Vagina (tissue), 2 donors: ENCODE measurements at regions not wholly inside any gene's neighbourhood (a gene's known extent, or its start where the extent isn't known, plus 50 kb on each side); places are given as distances from the start of the nearest gene placed in this dataset.

ENCODE experiments used
- DNase-seq, 2 donors: peaks; one replicate each; pipeline ENCODE4 v3.0.0-alpha.2; 2017; ENCODE audit errors: extremely low spot score in 2 of 2
- H3K27ac ChIP-seq: fragments of 200-600 bp; sonication (generic); one replicate; pipeline ENCODE4 v1.5.1; 2019
- H3K27me3 ChIP-seq: fragments of 200-600 bp; sonication (generic); one replicate; pipeline ENCODE4 v1.5.1; 2019
- H3K36me3 ChIP-seq, 2 donors: fragments of 200-600 bp; sonication (generic); one replicate each; pipeline ENCODE4 v1.5.1; 2017 to 2019
- H3K4me1 ChIP-seq: fragments of 200-600 bp; sonication (generic); one replicate; pipeline ENCODE4 v1.5.1; 2019
- H3K4me3 ChIP-seq, 2 donors: fragments of 200-600 bp; sonication (generic); 1 replicate in 1 of 2; 2 replicates in 1 of 2; pipeline ENCODE4 v1.5.1; 2016 to 2019
- H3K9me3 ChIP-seq: fragments of 200-600 bp; sonication (generic); one replicate; pipeline ENCODE4 v1.5.1; 2019
- POLR2A ChIP-seq, 2 donors: fragments of 450-650 bp; IDR thresholded peaks; one replicate each; pipeline ENCODE4 v1.6.1; 2017; ENCODE audit warnings: antibody characterized with exemption in 2 of 2, mild to moderate bottlenecking in 2 of 2, moderate library complexity in 2 of 2
- POLR2AphosphoS5 ChIP-seq, 2 donors: sonication (generic); formaldehyde crosslinking; IDR thresholded peaks; one replicate each; pipeline ENCODE4 v1.9.0; 2017; ENCODE audit warnings: antibody characterized with exemption in 2 of 2, mild to moderate bottlenecking in 2 of 2, low read depth in 1 of 2; ENCODE audit not compliant: insufficient read depth in 1 of 2
- intact Hi-C: fragments of 100-400 bp; cut with DNase I; formaldehyde crosslinking; loops from one replicate; pipeline ENCODE4 v1.15.1; 2023
- TF ChIP-seq, protein P1 (sequence below), 3 experiments: fragments of 450-650 bp in 2 of 3; fragments of 200-600 bp in 1 of 3; sonication (generic) in 1 of 3; IDR thresholded peaks; one replicate each; pipeline ENCODE4 v1.5.1; 2017 to 2019; ENCODE audit warnings: antibody characterized with exemption in 3 of 3, mild to moderate bottlenecking in 2 of 3, moderate library complexity in 2 of 3

DNA sequence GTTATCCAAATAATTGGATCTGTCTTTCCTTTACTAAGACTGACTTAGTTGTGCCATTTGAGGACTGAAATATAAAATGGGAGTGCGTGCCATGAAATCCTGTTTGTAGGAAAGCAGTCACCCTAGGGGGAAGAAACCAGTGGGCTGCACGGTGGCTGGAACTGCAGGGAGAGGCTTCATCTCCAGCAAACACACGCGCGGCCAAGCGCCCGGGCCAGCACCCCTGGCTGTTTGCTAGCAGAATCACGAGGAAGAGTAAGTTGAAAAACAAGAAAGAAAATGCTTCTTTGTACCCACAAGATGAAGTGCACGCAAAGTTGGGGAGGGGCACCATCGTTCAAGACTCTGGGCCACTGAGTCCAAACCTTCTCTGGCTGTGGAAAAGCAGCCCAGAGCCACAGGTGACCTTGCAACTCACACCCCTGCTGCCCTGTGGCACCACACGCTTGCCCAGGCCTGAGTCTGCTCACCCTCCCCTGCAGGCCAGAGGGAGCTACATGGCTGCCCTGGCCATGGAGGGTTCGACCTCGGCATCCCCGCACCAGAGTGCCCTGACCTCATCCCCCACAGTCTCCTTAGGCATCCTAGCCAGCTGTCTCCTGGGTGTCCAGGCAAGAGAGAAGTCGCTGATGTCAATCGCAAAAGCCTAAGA lies 55.2 kb downstream of the IRX2 start:
- Histone ChIP-seq H3K4me3 (no peak overlapping the region), H3K4me1 (no peaks in the 10 kb centered on the region), H3K9me3 (no peaks in the 10 kb centered on the region), H3K36me3 (no peaks in the 10 kb centered on the region), H3K27ac (no peak overlapping the region), H3K27me3 (no peaks in the 10 kb centered on the region)
- intact Hi-C loops, result no loop called here
- TF ChIP-seq POLR2A (IDR thresholded peaks at IDR 0.05) (no peak), POLR2AphosphoS5 (IDR thresholded peaks at IDR 0.05; ENCODE audit: insufficient read depth in 1 of 2, low read depth in 1 of 2) (no peak)
- TF ChIP-seq, protein P1, sequence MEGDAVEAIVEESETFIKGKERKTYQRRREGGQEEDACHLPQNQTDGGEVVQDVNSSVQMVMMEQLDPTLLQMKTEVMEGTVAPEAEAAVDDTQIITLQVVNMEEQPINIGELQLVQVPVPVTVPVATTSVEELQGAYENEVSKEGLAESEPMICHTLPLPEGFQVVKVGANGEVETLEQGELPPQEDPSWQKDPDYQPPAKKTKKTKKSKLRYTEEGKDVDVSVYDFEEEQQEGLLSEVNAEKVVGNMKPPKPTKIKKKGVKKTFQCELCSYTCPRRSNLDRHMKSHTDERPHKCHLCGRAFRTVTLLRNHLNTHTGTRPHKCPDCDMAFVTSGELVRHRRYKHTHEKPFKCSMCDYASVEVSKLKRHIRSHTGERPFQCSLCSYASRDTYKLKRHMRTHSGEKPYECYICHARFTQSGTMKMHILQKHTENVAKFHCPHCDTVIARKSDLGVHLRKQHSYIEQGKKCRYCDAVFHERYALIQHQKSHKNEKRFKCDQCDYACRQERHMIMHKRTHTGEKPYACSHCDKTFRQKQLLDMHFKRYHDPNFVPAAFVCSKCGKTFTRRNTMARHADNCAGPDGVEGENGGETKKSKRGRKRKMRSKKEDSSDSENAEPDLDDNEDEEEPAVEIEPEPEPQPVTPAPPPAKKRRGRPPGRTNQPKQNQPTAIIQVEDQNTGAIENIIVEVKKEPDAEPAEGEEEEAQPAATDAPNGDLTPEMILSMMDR (IDR thresholded peaks at IDR 0.05), result no peak
- no peak for DNase-seq

DNA sequence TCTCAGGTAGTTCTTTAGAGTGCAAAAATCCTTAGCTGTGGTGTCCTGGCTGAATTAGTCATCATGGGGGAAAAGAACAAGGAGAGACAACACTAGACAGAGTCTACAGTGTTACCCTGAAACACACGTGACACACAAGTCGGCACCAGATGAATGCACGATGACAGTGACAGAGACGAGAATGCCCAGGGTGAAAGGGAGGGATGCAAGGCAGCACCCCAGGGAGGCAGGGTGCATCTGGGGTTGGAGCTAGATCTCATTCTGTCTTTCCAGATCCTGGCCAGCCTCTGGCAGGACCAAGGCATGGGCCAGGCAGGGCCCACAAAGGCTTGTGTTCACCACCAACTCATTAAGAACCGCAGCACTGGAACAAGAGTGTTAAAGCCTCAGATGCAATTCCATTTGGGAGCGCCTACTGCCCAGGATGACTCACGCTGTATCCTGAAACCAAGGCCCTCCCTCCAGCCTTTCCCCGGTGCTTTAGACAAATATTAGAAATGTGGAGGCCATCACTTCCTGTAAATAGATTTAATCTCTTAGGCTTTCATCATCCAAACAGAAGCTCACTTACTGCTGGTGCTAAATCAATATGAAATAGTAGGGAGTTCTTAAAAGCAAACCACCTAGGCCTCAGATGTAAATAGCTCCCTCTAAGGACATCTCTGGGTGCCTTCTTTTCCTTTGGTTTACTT lies 56.1 kb downstream of the IRX2 start:
- H3K27me3 ChIP-seq, result no peaks in the 10 kb centered on the region
- no peak overlapping the region for H3K27ac ChIP-seq
- no peak for DNase-seq
- no peaks in the 10 kb centered on the region for H3K9me3 ChIP-seq
- TF ChIP-seq POLR2A (IDR thresholded peaks at IDR 0.05) (no peak), POLR2AphosphoS5 (IDR thresholded peaks at IDR 0.05; ENCODE audit: insufficient read depth in 1 of 2, low read depth in 1 of 2) (no peak)
- TF ChIP-seq, protein P1 (IDR thresholded peaks at IDR 0.05), result no peak
- no peak overlapping the region for H3K4me3 ChIP-seq
- H3K36me3 ChIP-seq, result no peaks in the 10 kb centered on the region
- H3K4me1 ChIP-seq, result no peaks in the 10 kb centered on the region
- intact Hi-C loops, result no loop called here

DNA sequence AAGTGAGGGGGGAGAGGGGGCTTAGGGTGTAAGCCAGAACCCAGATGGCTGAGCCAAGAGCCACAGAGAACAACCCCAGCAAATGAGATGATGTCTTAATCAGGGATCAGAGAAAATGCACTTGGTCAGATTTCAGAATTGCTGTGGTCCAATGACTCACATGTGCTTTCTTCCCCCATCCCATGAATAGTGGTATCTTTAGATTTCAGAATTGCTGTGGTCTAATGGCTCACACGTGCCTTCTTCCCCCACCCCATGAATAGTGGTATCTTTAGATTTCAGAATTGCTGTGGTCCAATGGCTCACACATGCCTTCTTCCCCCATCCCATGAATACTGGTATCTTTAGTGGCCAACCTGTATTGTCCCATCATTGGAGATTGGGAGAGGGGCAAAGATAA lies 59.9 kb downstream of the IRX2 start:
- H3K4me1 ChIP-seq, result no peaks in the 10 kb centered on the region
- no peaks in the 10 kb centered on the region for H3K27me3 ChIP-seq
- TF ChIP-seq POLR2AphosphoS5 (IDR thresholded peaks at IDR 0.05; ENCODE audit: insufficient read depth in 1 of 2, low read depth in 1 of 2), result no peak
- TF ChIP-seq, protein P1 (IDR thresholded peaks at IDR 0.05), result no peak
- no peak for TF ChIP-seq POLR2A (IDR thresholded peaks at IDR 0.05)
- H3K36me3 ChIP-seq, result no peaks in the 10 kb centered on the region
- no peak for DNase-seq
- H3K27ac ChIP-seq, result no peak overlapping the region
- no peaks in the 10 kb centered on the region for H3K9me3 ChIP-seq
- H3K4me3 ChIP-seq, result no peak overlapping the region
- intact Hi-C loops, result no loop called here

DNA sequence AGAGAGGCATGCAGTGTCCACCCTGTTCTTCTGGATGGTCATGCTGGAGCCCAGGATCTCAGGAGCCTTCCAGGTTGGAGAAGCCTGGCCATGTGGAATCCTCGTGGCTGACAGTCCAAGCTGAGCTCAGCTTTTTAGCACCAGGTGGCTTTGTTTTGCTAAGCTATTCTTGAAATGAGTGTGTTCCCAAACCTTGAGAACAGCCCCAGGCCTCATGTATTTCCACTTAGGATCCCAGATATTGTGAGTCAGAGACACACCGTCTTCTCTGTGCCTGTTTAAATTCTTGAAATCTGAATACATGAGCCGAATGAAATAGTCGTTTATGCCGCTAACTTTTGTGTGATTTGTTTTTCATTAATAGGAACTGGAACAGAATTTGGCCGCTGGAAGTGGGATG lies 61.2 kb downstream of the IRX2 start:
- H3K36me3 ChIP-seq, result no peaks in the 10 kb centered on the region
- H3K4me1 ChIP-seq, result no peaks in the 10 kb centered on the region
- H3K4me3 ChIP-seq, result no peak overlapping the region
- TF ChIP-seq, protein P1 (IDR thresholded peaks at IDR 0.05), result no peak
- H3K27ac ChIP-seq, result no peak overlapping the region
- intact Hi-C loops, result no loop called here
- no peaks in the 10 kb centered on the region for H3K9me3 ChIP-seq
- no peaks in the 10 kb centered on the region for H3K27me3 ChIP-seq
- no peak for DNase-seq

DNA sequence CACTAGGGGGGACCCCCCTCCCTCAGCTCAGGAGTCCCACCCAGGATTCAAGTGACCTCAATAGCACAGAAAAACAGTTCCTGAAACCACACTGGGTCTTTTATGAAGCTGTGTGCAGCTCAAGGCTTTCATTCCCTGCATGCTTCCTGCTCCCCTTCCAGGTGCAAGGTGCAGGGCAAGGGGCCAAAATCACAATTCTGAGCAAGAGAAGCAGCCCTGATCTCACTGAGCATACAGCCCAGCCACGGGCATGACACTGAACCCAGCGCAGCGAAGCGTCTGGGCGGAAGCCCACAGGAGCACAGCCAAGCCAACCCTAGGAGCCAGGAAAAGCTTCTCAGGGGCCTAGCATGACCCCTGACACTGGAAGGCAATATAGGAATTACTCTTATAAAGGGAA lies 62.9 kb downstream of the IRX2 start:
- H3K27ac ChIP-seq, result no peak overlapping the region
- no peak overlapping the region for H3K4me3 ChIP-seq
- TF ChIP-seq POLR2AphosphoS5 (IDR thresholded peaks at IDR 0.05; ENCODE audit: insufficient read depth in 1 of 2, low read depth in 1 of 2) (no peak), POLR2A (IDR thresholded peaks at IDR 0.05) (no peak)
- TF ChIP-seq, protein P1 (IDR thresholded peaks at IDR 0.05), result no peak
- no peaks in the 10 kb centered on the region for H3K27me3 ChIP-seq
- no peaks in the 10 kb centered on the region for H3K36me3 ChIP-seq
- DNase-seq, result no peak
- intact Hi-C loops, result no loop called here
- H3K4me1 ChIP-seq, result no peaks in the 10 kb centered on the region
- no peaks in the 10 kb centered on the region for H3K9me3 ChIP-seq
